CD14-positive monocyte (primary cell): ENCODE measurements at regions not wholly inside any gene's neighbourhood (a gene's known extent, or its start where the extent isn't known, plus 50 kb on each side); places are given as distances from the start of the nearest gene placed in this dataset.

Experiments used
- DNase-seq, 3 donors: peaks; one replicate each; pipeline ENCODE4 v3.0.0-alpha.2; 2011 to 2022
- H2AFZ ChIP-seq: 2 replicates; pipeline ENCODE4 v1.6.0; 2012; ENCODE audit warnings: mild to moderate bottlenecking, low read depth, low read length, inconsistent platforms; ENCODE audit not compliant: insufficient read depth, poor library complexity, severe bottlenecking
- H3K27ac ChIP-seq, 2 donors: 1 replicate in 1 of 2; 2 replicates in 1 of 2; pipeline ENCODE4 v1.5.1; 2012 to 2013; ENCODE audit warnings: low read length in 2 of 2, control low read depth in 1 of 2, inconsistent platforms in 1 of 2, low read depth in 1 of 2, mild to moderate bottlenecking in 1 of 2
- H3K27me3 ChIP-seq, 2 donors: one replicate each; pipeline versions ENCODE4 v1.6.0 to v1.6.1; 2011 to 2013; ENCODE audit warnings: low read length in 2 of 2; ENCODE audit not compliant: control insufficient read depth in 2 of 2, insufficient read depth in 2 of 2
- H3K36me3 ChIP-seq, 2 donors: replicated peaks in 1 of 2; 1 replicate in 1 of 2; 2 replicates in 1 of 2; pipeline versions ENCODE4 v1.5.1 to v1.6.1; 2012 to 2013; ENCODE audit warnings: low read length in 2 of 2, control low read depth in 1 of 2, inconsistent platforms in 1 of 2, mild to moderate bottlenecking in 1 of 2; ENCODE audit not compliant: insufficient read depth in 2 of 2, control insufficient read depth in 1 of 2
- H3K4me1 ChIP-seq, 2 donors: 1 replicate in 1 of 2; 2 replicates in 1 of 2; pipeline versions ENCODE4 v1.5.1 to v1.6.1; 2012 to 2013; ENCODE audit warnings: low read length in 2 of 2, control low read depth in 1 of 2, inconsistent platforms in 1 of 2, mild to moderate bottlenecking in 1 of 2, moderate library complexity in 1 of 2; ENCODE audit not compliant: insufficient read depth in 2 of 2, control insufficient read depth in 1 of 2
- H3K4me2 ChIP-seq: replicated peaks from 2 replicates; pipeline ENCODE3; 2012; ENCODE audit warnings: low read length, moderate library complexity, mild to moderate bottlenecking; ENCODE audit not compliant: poor library complexity, severe bottlenecking; ENCODE audit errors: extremely low read depth
- H3K4me3 ChIP-seq, 3 experiments: fragments of 200-600 bp in 1 of 3; sonication (generic) in 1 of 3; replicated peaks in 1 of 3; 1 replicate in 2 of 3; 2 replicates in 1 of 3; pipeline ENCODE4 v1.5.1; 2011 to 2013; ENCODE audit warnings: low read length in 3 of 3, mild to moderate bottlenecking in 3 of 3, control low read depth in 2 of 3, low read depth in 2 of 3, inconsistent platforms in 1 of 3, moderate library complexity in 1 of 3
- H3K79me2 ChIP-seq: 2 replicates; pipeline ENCODE4 v1.6.0; 2012; ENCODE audit warnings: mild to moderate bottlenecking, control low read depth, inconsistent platforms, low read length, moderate library complexity; ENCODE audit not compliant: insufficient read depth
- H3K9ac ChIP-seq: 2 replicates; pipeline ENCODE4 v1.6.0; 2017; ENCODE audit warnings: low read length, mild to moderate bottlenecking; ENCODE audit not compliant: insufficient read depth, poor library complexity, severe bottlenecking
- H3K9me3 ChIP-seq, 2 donors: replicated peaks in 1 of 2; 1 replicate in 1 of 2; 2 replicates in 1 of 2; pipeline versions ENCODE4 v1.5.1 to v1.6.1; 2012 to 2013; ENCODE audit warnings: low read length in 2 of 2, control low read depth in 1 of 2; ENCODE audit not compliant: control insufficient read depth in 1 of 2, insufficient read depth in 1 of 2
- H4K20me1 ChIP-seq: 2 replicates; pipeline ENCODE4 v1.6.0; 2012; ENCODE audit warnings: mild to moderate bottlenecking, low read length, control low read depth, moderate library complexity; ENCODE audit not compliant: insufficient read depth
- H3K27ac Mint-ChIP-seq, 7 donors: one replicate each; pipeline ENCODE4 v1.8.0; 2020; ENCODE audit warnings: mild to moderate bottlenecking in 7 of 7, mixed read lengths in 7 of 7, moderate library complexity in 6 of 7, inconsistent platforms in 2 of 7
- H3K27me3 Mint-ChIP-seq, 3 donors: one replicate each; pipeline ENCODE4 v1.8.0; 2021 to 2022; ENCODE audit warnings: low read depth in 3 of 3, mild to moderate bottlenecking in 3 of 3, mixed read lengths in 3 of 3, moderate library complexity in 3 of 3, inconsistent platforms in 1 of 3
- H3K36me3 Mint-ChIP-seq, 2 donors: one replicate each; pipeline ENCODE4 v1.8.0; 2020; ENCODE audit warnings: mixed read lengths in 2 of 2, inconsistent platforms in 1 of 2, mild to moderate bottlenecking in 1 of 2
- H3K4me1 Mint-ChIP-seq: one replicate; pipeline ENCODE4 v1.8.0; 2020; ENCODE audit warnings: mild to moderate bottlenecking, mixed read lengths
- H3K4me3 Mint-ChIP-seq, 2 donors: one replicate each; pipeline ENCODE4 v1.8.0; 2020; ENCODE audit warnings: mild to moderate bottlenecking in 2 of 2, mixed read lengths in 2 of 2, moderate library complexity in 1 of 2
- H3K9me3 Mint-ChIP-seq, 7 donors: one replicate each; pipeline ENCODE4 v1.8.0; 2020 to 2022; ENCODE audit warnings: mixed read lengths in 7 of 7, mild to moderate bottlenecking in 6 of 7, moderate library complexity in 6 of 7, inconsistent platforms in 2 of 7
- CTCF ChIP-seq: fragments of 200-600 bp; IDR thresholded peaks from one replicate; pipeline ENCODE4 v1.8.0; 2022; ENCODE audit warnings: antibody characterized with exemption, mild to moderate bottlenecking
- WGBS: methylation state at CpG from one replicate; pipeline ENCODE4 v1.1.5; 2013; ENCODE audit warnings: missing lambda C conversion rate; ENCODE audit not compliant: insufficient coverage; 5-methylcytosine and 5-hydroxymethylcytosine counted together
- intact Hi-C, 2 donors: fragments of 100-400 bp; cut with micrococcal nuclease; formaldehyde crosslinking; loops; one replicate each; pipeline versions ENCODE4 v1.15.0 to v1.15.1; 2023

- TF ChIP-seq CTCF: no peak
- H3K27me3 Mint-ChIP-seq: no peaks in the 10 kb centered on the region
- Histone ChIP-seq H4K20me1 (no peaks in the 10 kb centered on the region), H3K27ac (no peak overlapping the region), H3K9me3 (no peaks in the 10 kb centered on the region), H3K9ac (no peak overlapping the region), H3K79me2 (no peaks in the 10 kb centered on the region), H3K4me3 (no peak overlapping the region), H3K4me2 (no peak overlapping the region), H3K36me3 (no peaks in the 10 kb centered on the region), H3K27me3 (no peaks in the 10 kb centered on the region), H2AFZ (no peak overlapping the region), H3K4me1 (no peaks in the 10 kb centered on the region)
- H3K36me3 Mint-ChIP-seq: no peaks in the 10 kb centered on the region
- H3K4me3 Mint-ChIP-seq: no peak overlapping the region
- peaks cover 0 to 4% (median 0%) of the 10 kb centered on the region in 7 donors for H3K9me3 Mint-ChIP-seq
- no peak for DNase-seq
- no peak overlapping the region for H3K27ac Mint-ChIP-seq
- intact Hi-C loops: no loop called here
- WGBS: no CpG with 5 or more reads among the region's 4 CpGs
- no peaks in the 10 kb centered on the region for H3K4me1 Mint-ChIP-seq
Measured at GRCh38 chr6:121771937-121772720, 336.7 kb downstream of the GJA1 start.

- Histone ChIP-seq H3K4me1 (no peaks in the 10 kb centered on the region), H3K27ac (no peak overlapping the region), H3K9me3 (no peaks in the 10 kb centered on the region), H3K9ac (no peak overlapping the region), H4K20me1 (no peaks in the 10 kb centered on the region), H3K4me2 (no peak overlapping the region), H3K79me2 (no peaks in the 10 kb centered on the region), H3K4me3 (no peak overlapping the region), H3K27me3 (no peaks in the 10 kb centered on the region), H2AFZ (no peak overlapping the region), H3K36me3 (no peaks in the 10 kb centered on the region)
- peaks cover 0 to 5% (median 2%) of the 10 kb centered on the region in 7 donors for H3K9me3 Mint-ChIP-seq
- TF ChIP-seq CTCF: no peak
- no peaks in the 10 kb centered on the region for H3K27me3 Mint-ChIP-seq
- DNase-seq: no peak
- no peaks in the 10 kb centered on the region for H3K36me3 Mint-ChIP-seq
- H3K4me1 Mint-ChIP-seq: no peaks in the 10 kb centered on the region
- WGBS: no CpG with 5 or more reads among the region's 2 CpGs
- no peak overlapping the region for H3K27ac Mint-ChIP-seq
- H3K4me3 Mint-ChIP-seq: no peak overlapping the region
- intact Hi-C loops: no loop called here
Measured at GRCh38 chr6:121776054-121776453, 340.6 kb downstream of the GJA1 start.
